GM21360 (cell line): ENCODE measurements at regions not wholly inside any gene's neighbourhood (a gene's known extent, or its start where the extent isn't known, plus 50 kb on each side); places are given as distances from the start of the nearest gene placed in this dataset.

Experiments
- ATAC-seq: cut with Tn5 transposase; IDR thresholded peaks from one replicate; pipeline ENCODE4 v1.9.1; 2021; ENCODE audit warnings: mild to moderate bottlenecking, moderate library complexity; ENCODE audit not compliant: unreplicated experiment

DNA sequence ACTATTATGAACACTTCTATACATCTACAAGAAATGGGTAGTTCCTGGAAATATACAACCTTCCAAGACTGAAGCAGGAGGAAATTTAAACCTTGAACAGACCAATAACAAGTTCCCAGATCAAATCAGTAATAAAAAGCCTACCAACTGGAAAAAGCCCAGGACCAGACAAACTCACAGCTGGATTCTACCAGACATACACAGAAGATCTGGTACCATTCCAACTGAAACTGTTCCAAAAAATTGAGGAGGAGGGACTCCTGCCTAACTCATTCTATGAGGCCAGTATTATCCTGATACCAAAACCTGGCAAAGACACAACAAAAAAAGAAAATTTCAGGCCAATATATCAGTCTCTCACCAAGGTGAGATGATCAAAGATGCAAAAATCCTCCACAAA is 189.4 kb downstream of the RPS29 start:
- ATAC-seq, result no peak

GRCh38 chr14:49381778-49382177 is 204.4 kb downstream of the RPS29 start:
- ATAC-seq, result no peak

DNA sequence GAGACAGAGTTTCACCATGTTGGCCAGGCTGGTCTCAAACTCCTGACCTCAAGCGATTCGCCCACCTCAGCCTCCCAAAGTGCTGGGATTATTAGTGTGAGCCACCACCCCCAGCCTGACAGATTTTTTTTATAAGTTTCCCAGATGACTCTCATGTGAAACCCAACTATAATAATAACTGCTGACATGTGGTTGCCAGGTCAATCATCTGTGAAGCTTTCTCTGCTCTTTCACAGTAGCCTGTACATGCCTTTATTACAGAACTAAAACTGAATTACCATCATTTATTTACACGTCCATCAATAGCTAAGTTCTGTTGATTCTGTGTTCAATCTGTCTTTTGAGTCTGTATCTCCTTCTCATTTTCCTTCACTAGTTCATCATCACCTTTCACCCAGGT is 218.5 kb downstream of the RPS29 start:
- ATAC-seq, result peak; percentile 66

DNA sequence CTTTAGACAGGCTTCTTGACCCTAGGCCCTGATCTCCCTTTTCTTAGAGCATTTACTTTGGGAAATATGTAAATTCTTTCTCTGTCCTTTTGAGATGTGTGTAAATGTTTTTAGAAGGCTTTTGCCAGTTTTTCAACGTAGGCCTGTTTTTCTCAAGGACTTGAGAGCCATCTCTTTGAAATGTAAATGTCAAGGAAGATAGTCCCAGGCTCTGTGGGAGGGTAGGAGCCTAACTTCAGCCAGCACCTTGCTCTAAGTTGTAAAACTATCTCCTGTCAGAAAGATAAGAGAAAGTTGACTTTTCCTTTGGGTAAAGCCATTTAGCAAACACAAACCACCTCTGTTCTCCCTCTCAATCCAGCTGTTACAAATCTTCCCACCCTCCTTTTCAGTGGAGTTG is 219.8 kb downstream of the RPS29 start:
- no peak for ATAC-seq

- no peak for ATAC-seq
Observed at GRCh38 chr14:49364752-49365117, 221.4 kb downstream of the RPS29 start.

GRCh38 chr14:49363821-49364751 is 222.1 kb downstream of the RPS29 start:
- ATAC-seq, result no peak

GRCh38 chr14:49362916-49363315 is 223.3 kb downstream of the RPS29 start:
- no peak for ATAC-seq

- ATAC-seq, result no peak
Observed at GRCh38 chr14:49339130-49339529, 247.1 kb downstream of the RPS29 start.

GRCh38 chr14:49319810-49320209 is 266.4 kb downstream of the RPS29 start:
- no peak for ATAC-seq

GRCh38 chr14:49315570-49315969 is 270.6 kb downstream of the RPS29 start:
- no peak for ATAC-seq

GRCh38 chr14:49314737-49315136 is 271.4 kb downstream of the RPS29 start:
- no peak for ATAC-seq

DNA sequence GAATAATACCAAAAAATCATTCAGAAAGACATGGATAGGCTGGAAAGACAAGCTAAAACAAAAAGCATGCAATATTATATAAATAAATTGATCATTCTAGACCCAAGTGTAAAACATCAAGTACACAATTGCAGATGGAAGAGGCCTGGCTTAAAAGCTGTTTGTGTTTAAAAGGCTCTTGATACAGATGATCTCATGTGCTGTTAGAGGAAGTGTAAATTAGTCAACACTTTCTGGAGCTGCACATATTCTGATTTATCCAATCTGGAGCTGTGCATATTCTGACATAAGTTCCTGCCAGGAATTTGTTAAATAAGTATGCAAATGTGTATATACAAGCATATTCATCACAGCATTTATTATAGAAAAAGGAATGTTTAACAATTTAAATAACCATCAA is 273.1 kb downstream of the RPS29 start:
- ATAC-seq, result no peak

- no peak for ATAC-seq
Observed at GRCh38 chr14:49310298-49310697, 275.9 kb downstream of the RPS29 start.

- ATAC-seq, result peak; percentile 92
Observed at GRCh38 chr14:49306152-49306751, 279.9 kb downstream of the RPS29 start.

DNA sequence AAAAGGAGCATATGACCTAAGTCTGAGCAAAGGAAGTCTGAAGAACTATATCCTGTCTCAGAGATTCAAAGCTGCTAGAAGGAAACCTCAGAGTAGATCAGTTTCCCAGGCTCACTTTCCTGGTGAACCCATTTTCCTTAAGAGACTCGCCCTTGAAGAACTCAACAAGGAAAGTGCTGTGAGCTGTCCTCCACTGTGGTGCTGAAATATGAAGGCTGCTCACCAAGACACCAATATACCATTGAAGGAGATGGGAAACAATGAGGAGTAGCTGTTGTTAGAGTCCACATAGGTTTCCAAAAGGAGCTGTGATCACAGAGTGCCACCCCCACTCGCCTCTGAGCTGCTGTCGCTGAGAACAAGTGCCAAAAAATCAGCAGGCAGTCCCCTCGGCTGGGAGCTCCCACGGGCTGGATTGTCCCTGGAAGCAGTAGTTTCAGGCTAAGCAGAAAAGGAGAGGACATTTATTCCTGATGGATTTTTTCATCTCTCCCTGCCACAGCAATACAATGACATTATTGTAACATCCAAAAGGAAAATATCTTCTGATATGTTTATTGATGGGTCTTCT is 282.1 kb downstream of the RPS29 start:
- ATAC-seq, result no peak

DNA sequence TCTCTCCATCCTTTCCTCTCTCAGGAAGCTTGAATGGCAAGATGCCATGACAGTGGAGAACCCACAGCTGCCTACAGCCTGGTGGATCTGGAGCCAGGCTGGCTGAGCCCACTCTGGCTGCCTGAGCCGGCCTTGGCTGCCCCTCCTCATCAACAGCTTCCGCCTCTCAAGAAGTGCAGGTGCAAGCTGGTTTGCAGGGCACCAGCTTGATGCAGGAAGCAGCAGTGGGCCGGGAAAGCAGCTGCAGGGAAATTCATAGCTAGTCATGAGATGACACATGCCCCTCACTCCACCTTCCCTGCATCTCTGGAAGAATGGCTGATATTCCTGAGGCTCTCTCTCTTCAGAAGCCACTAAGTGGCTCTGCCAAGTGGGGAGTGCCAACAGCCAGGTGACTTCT is 289.1 kb downstream of the RPS29 start:
- no peak for ATAC-seq

DNA sequence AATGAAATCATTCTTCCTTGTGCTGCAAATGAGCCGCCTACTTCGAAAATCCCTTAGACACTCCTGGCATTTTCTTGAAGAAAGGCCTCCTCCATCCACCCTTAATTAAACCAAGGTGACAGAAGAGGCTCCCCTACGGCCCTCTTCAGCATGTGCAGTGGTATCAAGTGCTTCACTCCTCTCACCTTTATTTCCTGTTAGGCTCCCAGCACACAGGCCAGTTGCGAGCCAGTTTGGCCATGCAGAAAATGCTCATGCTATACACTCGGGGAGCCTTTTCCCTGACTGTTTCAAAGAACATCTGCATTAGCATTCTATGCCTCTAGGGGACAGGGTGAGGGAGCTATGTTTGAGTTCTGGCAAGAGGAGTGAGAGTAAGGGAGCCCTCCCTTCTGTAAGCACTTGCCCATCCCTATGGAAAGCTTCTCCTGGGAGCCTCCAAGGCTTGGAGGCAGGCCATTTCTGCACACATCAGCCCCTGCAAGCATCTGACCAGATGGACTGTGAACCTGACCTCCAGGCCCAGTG is 291.5 kb downstream of the RPS29 start:
- ATAC-seq, result no peak

GRCh38 chr14:49287004-49287403 is 299.2 kb downstream of the RPS29 start:
- ATAC-seq, result no peak

DNA sequence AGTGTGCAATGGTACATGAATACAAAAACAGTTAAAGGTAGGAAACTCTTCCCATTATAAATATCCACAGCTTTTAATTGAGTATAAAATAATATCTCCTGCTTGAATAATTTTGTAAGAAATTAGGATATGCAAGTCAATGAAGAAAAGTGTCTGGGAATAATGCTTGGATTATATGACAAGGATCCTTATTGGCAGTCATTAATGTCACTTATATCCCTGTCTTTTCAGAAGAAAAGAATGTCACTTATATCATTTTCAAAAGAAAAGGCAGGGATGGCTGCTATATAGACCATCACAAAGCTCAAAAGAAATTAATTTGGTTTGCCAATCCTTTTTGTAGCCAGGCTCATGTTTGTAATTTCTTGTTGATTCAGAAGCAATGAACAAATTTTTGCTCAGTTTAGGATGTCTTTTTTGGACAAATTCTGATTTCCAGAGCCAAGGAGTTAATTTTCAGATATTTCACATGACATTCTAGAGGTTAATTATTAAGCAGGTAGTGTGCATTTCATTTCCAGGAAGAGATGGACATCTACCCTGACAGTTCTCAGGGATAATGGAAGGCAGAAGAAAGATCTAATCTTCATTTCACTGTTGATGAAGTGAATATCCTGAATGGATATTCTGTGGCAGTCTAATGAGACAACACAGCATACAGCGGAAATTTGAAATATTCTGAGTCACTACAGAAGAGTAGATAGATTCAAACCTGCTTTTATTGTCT is 299.8 kb downstream of the RPS29 start:
- ATAC-seq, result no peak

GRCh38 chr14:49280566-49280965 is 305.6 kb downstream of the RPS29 start:
- no peak for ATAC-seq

DNA sequence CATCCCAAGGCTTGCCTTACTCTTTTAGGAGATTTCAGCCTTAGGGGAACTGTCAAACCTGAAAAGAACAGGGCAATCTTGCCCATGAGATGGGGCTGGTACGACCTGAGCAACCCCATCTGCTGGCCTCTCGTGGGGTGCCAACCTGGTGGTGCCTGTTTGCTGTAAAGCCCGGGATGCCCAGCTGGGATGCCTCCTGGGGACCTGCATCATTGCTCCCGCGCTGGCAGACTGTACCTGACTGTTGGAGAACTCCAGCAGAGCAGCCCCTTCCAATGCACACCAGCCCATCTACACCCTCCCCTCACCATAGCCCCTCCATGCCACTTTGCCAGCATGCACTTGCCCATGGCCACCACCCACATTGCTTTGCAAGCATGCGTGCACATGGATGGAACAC is 335.7 kb downstream of the RPS29 start:
- no peak for ATAC-seq
